ENCODE measurements at regions not wholly inside any gene's neighbourhood (a gene's known extent, or its start where the extent isn't known, plus 50 kb on each side); places are given as distances from the start of the nearest gene placed in this dataset.
"Not testable (repeated sequence)": the region's sequence is repeated elsewhere in the genome, so short reads cannot be mapped to it uniquely, and the experiment has no call there.

- H3K27me3 ChIP-seq (ENCODE audit: control insufficient read depth, insufficient read depth, low read length); H2BK120ac ChIP-seq (ENCODE audit: low read depth, low read length); ATAC-seq (ENCODE audit: low read depth); H3K27ac ChIP-seq (ENCODE audit: insufficient read depth, low read length); H3K9me1 ChIP-seq (ENCODE audit: insufficient read depth, low read length); H3K4ac ChIP-seq (ENCODE audit: low read depth, low read length); H3K9ac ChIP-seq (ENCODE audit: low read depth, low read length); H3K4me1 ChIP-seq (ENCODE audit: control insufficient read depth, insufficient read depth, low read length); H3K23ac ChIP-seq (ENCODE audit: low read depth, low read length); intact Hi-C loops (cut with micrococcal nuclease); H2AK5ac ChIP-seq (ENCODE audit: low read depth, low read length); H4K5ac ChIP-seq (ENCODE audit: low read depth, low read length); H3K18ac ChIP-seq (ENCODE audit: low read depth, low read length); H2AFZ ChIP-seq (replicated peaks; ENCODE audit: low read length, poor library complexity); POLR2A ChIA-PET (ENCODE audit: unreplicated experiment); dilution Hi-C loops (cut with HindIII; ENCODE audit: low sequenced_read_pairs, unreplicated experiment); H4K8ac ChIP-seq (ENCODE audit: low read depth in 2 of 2, low read length in 2 of 2); in situ Hi-C loops (cut with MboI; ENCODE audit: low sequenced_read_pairs); H4K91ac ChIP-seq (ENCODE audit: insufficient read depth, low read depth, low read length); BruUV-seq (replicated peaks); H3K4me2 ChIP-seq (ENCODE audit: low read depth, low read length); H3K36me3 ChIP-seq (ENCODE audit: control insufficient read depth, insufficient read depth, low read length); DNase-seq; CTCF ChIA-PET; H2BK5ac ChIP-seq (ENCODE audit: low read depth, low read length, poor library complexity, severe bottlenecking); H3K4me3 ChIP-seq (ENCODE audit: insufficient read depth, low read depth, low read length); H3K56ac ChIP-seq (ENCODE audit: extremely low read depth, insufficient read depth, low read length); H2BK15ac ChIP-seq (ENCODE audit: low read depth, low read length); H2BK20ac ChIP-seq (ENCODE audit: low read depth, low read length); H4K20me1 ChIP-seq (ENCODE audit: insufficient read depth, low read length); H3K9me3 ChIP-seq (ENCODE audit: control insufficient read depth, insufficient read depth, low read length); H3K14ac ChIP-seq (replicated peaks; ENCODE audit: low read depth, low read length); H2AK9ac ChIP-seq (replicated peaks; ENCODE audit: low read depth, low read length, poor library complexity); H3K79me1 ChIP-seq (ENCODE audit: low read depth in 1 of 2, low read length in 2 of 2): not testable (repeated sequence)
- no CpG with 5 or more reads among the region's 3 CpGs for WGBS, 2 experiments (ENCODE audit: extremely low coverage in 2 of 2, insufficient read length in 1 of 2)
These were observed 376.3 kb upstream of the PROK2 start for GRCh38 chr3:72161285-72161684.

All from IMR-90 (cell line).